Endothelial cell of umbilical vein (primary cell): ENCODE measurements at regions not wholly inside any gene's neighbourhood (a gene's known extent, or its start where the extent isn't known, plus 50 kb on each side); places are given as distances from the start of the nearest gene placed in this dataset.

Source experiments
- BruUV-seq: library from RNA; stranded (reverse); fragments of 400-500 nt; replicated peaks from 2 replicates; lab custom pipeline; 2021; lab: Mats Ljungman, UMichigan
- CTCF ChIA-PET: fragments of 300-600, 350-600 bp; sonication (Branson Sonifier 250); formaldehyde crosslinking; loops from one replicate; lab custom pipeline; 2021; ENCODE audit warnings: antibody characterized with exemption, inconsistent platforms; lab: Charles Lee
- POLR2A ChIA-PET: fragments of 300-600, 350-600 bp; sonication (Branson Sonifier 250); formaldehyde crosslinking; loops from one replicate; lab custom pipeline; 2021; ENCODE audit warnings: antibody characterized with exemption, inconsistent platforms; lab: Charles Lee
- DNase-seq: peaks from one replicate; pipeline ENCODE4 v3.0.0-alpha.2; 2011; ENCODE audit warnings: low read depth, low spot score
- FAIRE-seq: peaks from 2 replicates; lab custom pipeline; 2011; peaks lifted over from hg19 to GRCh38; lab: Jason Lieb, UNC
- H2AFZ ChIP-seq: 2 replicates; pipeline ENCODE4 v1.6.0; 2012; ENCODE audit warnings: low read depth, low read length, control low read depth, inconsistent platforms
- H3K27ac ChIP-seq: 2 replicates; pipeline ENCODE4 v1.5.1; 2011; ENCODE audit warnings: low read depth, mild to moderate bottlenecking, control low read depth, low read length, moderate library complexity; ENCODE audit not compliant: insufficient read depth
- H3K27me3 ChIP-seq, 2 experiments: 2 replicates each; pipeline versions ENCODE4 v1.6.0 to v1.6.1; 2011; ENCODE audit warnings: low read length in 2 of 2, mixed read lengths in 1 of 2; ENCODE audit not compliant: control insufficient read depth in 2 of 2, insufficient read depth in 2 of 2
- H3K36me3 ChIP-seq, 2 experiments: 2 replicates in 1 of 2; 3 replicates in 1 of 2; pipeline ENCODE4 v1.5.1; 2011; ENCODE audit warnings: low read length in 2 of 2, mild to moderate bottlenecking in 1 of 2, moderate library complexity in 1 of 2; ENCODE audit not compliant: control insufficient read depth in 2 of 2, insufficient read depth in 2 of 2; ENCODE audit errors: extremely low read depth in 1 of 2
- H3K4me1 ChIP-seq: 3 replicates; pipeline ENCODE4 v1.5.1; 2011; ENCODE audit warnings: mild to moderate bottlenecking, low read length; ENCODE audit not compliant: control insufficient read depth, insufficient read depth; ENCODE audit errors: extremely low read depth
- H3K4me2 ChIP-seq: 2 replicates; pipeline ENCODE4 v1.6.1; 2011; ENCODE audit warnings: low read length, control low read depth, mixed read lengths; ENCODE audit not compliant: insufficient read depth
- H3K4me3 ChIP-seq, 3 experiments: fragments of 200-600 bp in 1 of 3; sonication (generic), shearing (Covaris generic) in 1 of 3; replicated peaks in 1 of 3; 2 replicates each; pipeline ENCODE4 v1.5.1; 2011 to 2016; ENCODE audit warnings: control low read depth in 3 of 3, low read length in 3 of 3, mild to moderate bottlenecking in 2 of 3, inconsistent platforms in 1 of 3, low read depth in 1 of 3, moderate library complexity in 1 of 3; ENCODE audit not compliant: insufficient read depth in 1 of 3
- H3K79me2 ChIP-seq: 2 replicates; pipeline ENCODE4 v1.6.0; 2012; ENCODE audit warnings: low read length, inconsistent platforms; ENCODE audit not compliant: control insufficient read depth, insufficient read depth
- H3K9ac ChIP-seq: replicated peaks from 2 replicates; pipeline ENCODE3; 2011; ENCODE audit warnings: low read length, control low read depth; ENCODE audit not compliant: insufficient read depth; ENCODE audit errors: extremely low read depth
- H3K9me1 ChIP-seq: replicated peaks from 3 replicates; pipeline ENCODE4 v1.6.0; 2011; ENCODE audit warnings: mild to moderate bottlenecking, low read length; ENCODE audit not compliant: control insufficient read depth, insufficient read depth; ENCODE audit errors: extremely low read depth
- H3K9me3 ChIP-seq: replicated peaks from 2 replicates; pipeline ENCODE4 v1.5.1; 2012; ENCODE audit warnings: low read length, inconsistent platforms; ENCODE audit not compliant: control insufficient read depth, insufficient read depth
- H4K20me1 ChIP-seq: replicated peaks from 2 replicates; pipeline ENCODE3; 2011; ENCODE audit warnings: mild to moderate bottlenecking, low read length; ENCODE audit not compliant: control insufficient read depth, insufficient read depth; ENCODE audit errors: extremely low read depth
- EZH2 ChIP-seq: IDR thresholded peaks from 2 replicates; pipeline ENCODE4 v1.6.1; 2012; ENCODE audit warnings: borderline replicate concordance, low read depth, mild to moderate bottlenecking, moderate library complexity, low read length, inconsistent platforms; ENCODE audit not compliant: severe bottlenecking
- GATA2 ChIP-seq: IDR thresholded peaks from 2 replicates; pipeline ENCODE4 v1.7.0; 2011; ENCODE audit warnings: low read depth, mild to moderate bottlenecking, moderate library complexity, mixed read lengths, low read length; ENCODE audit not compliant: insufficient read length, insufficient read depth
- JUN ChIP-seq: IDR thresholded peaks from 2 replicates; pipeline ENCODE4 v1.6.1; 2011; ENCODE audit warnings: borderline replicate concordance, low read depth; ENCODE audit not compliant: insufficient read length, insufficient read depth
- MYC ChIP-seq: IDR thresholded peaks from one replicate; pipeline ENCODE4 v1.6.1; 2011; ENCODE audit warnings: mild to moderate bottlenecking, low read depth, low read length
- POLR2A ChIP-seq: IDR thresholded peaks from 2 replicates; pipeline ENCODE4 v1.6.1; 2012; ENCODE audit warnings: low read depth, mild to moderate bottlenecking, control low read depth, low read length
- POLR2AphosphoS5 ChIP-seq: IDR thresholded peaks from 2 replicates; pipeline ENCODE4 v1.6.1; 2012; ENCODE audit warnings: low read depth, mild to moderate bottlenecking, control low read depth, low read length, moderate library complexity; ENCODE audit not compliant: insufficient read depth
- dilution Hi-C: fragments of 300-500 bp; cut with MboI; formaldehyde crosslinking; loops from one replicate; pipeline ENCODE4 v1.15.0; 2019; ENCODE audit warnings: low sequenced_read_pairs; ENCODE audit not compliant: extremely low pct_ligation_motif_present
- intact Hi-C: fragments of 100-400 bp; cut with micrococcal nuclease; formaldehyde crosslinking; loops from one replicate; pipeline ENCODE4 v1.10.0; 2022
- TF ChIP-seq, protein P1 (sequence below): IDR thresholded peaks from 2 replicates; pipeline ENCODE4 v1.6.1; 2011; ENCODE audit not compliant: insufficient read depth, insufficient read length
- TF ChIP-seq, protein P2 (sequence below), 2 donors: IDR thresholded peaks; 1 replicate in 1 of 2; 2 replicates in 1 of 2; pipeline ENCODE4 v1.5.1; 2011; ENCODE audit warnings: low read length in 2 of 2, mild to moderate bottlenecking in 2 of 2, moderate library complexity in 2 of 2, control low read depth in 1 of 2, inconsistent platforms in 1 of 2, low read depth in 1 of 2; ENCODE audit not compliant: insufficient read depth in 1 of 2; ENCODE audit errors: extremely low read depth in 1 of 2

DNA sequence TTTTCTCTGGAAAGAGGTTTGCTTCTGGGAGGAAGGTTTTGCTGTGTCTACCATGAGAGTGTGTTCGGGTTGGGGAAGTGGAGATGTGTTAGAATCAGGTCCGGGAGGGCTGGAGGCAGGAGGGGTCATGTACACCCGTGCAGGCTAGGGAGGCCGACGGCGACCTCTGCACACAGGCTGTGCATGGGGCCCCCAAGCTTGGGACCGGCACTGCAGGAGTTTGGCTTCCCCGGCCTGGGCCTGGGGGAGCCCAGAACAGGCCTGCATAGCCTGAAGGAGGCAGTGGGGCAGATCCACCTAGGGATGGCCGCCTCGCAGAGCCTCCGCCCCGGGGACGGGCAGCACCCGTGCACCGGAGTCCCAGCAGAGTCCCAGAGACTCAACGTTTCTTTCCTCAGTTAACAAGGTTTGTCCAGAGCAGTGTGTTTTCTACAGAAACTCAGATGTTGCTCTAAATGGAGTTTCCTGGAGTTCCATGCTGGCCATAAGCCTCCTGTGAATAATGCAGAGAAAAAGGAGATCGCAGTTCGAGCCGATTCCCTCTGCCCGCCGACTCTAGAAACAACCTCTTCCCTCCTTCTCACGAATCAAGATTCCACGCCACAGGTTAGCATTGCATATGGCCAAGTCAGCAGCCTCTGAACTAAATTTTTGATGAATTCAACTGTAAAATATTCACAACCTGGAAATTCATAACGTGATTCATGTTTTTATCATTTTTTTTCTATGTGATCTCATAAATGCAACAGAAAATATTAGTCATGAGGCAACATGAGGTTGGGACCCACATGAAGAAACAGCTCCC lies 427.3 kb downstream of the BRD1 start:
- ChIA-PET POLR2A (no interaction called here), CTCF (interaction anchor here (1.0 kb wide), 1 partner anchor 15 kb away, joined by 3 read pairs; no protein-coding TSS in a partner anchor)
- Histone ChIP-seq H3K27ac (no peak overlapping the region), H3K79me2 (no peaks in the 10 kb centered on the region), H3K4me3 (no peak overlapping the region), H3K9me1 (no peaks in the 10 kb centered on the region), H3K9ac (no peak overlapping the region), H3K36me3 (no peaks in the 10 kb centered on the region), H3K4me1 (no peaks in the 10 kb centered on the region), H3K27me3 (no peaks in the 10 kb centered on the region), H2AFZ (no peak overlapping the region), H3K9me3 (peaks cover 4% of the 10 kb centered on the region), H3K4me2 (no peak overlapping the region), H4K20me1 (no peaks in the 10 kb centered on the region)
- dilution Hi-C loops (no loop called here), intact Hi-C loops (no loop called here)
- DNase-seq (no peak), FAIRE-seq (no peak)
- no TSS peak for BruUV-seq
- TF ChIP-seq, protein P1, sequence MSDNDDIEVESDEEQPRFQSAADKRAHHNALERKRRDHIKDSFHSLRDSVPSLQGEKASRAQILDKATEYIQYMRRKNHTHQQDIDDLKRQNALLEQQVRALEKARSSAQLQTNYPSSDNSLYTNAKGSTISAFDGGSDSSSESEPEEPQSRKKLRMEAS, result no peak
- TF ChIP-seq JUN (no peak), POLR2A (no peak), POLR2AphosphoS5 (no peak), MYC (no peak), EZH2 (no peak), GATA2 (no peak)
- TF ChIP-seq, protein P2, sequence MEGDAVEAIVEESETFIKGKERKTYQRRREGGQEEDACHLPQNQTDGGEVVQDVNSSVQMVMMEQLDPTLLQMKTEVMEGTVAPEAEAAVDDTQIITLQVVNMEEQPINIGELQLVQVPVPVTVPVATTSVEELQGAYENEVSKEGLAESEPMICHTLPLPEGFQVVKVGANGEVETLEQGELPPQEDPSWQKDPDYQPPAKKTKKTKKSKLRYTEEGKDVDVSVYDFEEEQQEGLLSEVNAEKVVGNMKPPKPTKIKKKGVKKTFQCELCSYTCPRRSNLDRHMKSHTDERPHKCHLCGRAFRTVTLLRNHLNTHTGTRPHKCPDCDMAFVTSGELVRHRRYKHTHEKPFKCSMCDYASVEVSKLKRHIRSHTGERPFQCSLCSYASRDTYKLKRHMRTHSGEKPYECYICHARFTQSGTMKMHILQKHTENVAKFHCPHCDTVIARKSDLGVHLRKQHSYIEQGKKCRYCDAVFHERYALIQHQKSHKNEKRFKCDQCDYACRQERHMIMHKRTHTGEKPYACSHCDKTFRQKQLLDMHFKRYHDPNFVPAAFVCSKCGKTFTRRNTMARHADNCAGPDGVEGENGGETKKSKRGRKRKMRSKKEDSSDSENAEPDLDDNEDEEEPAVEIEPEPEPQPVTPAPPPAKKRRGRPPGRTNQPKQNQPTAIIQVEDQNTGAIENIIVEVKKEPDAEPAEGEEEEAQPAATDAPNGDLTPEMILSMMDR (IDR thresholded peaks at IDR 0.05; ENCODE audit: extremely low read depth in 1 of 2, insufficient read depth in 1 of 2, low read depth in 1 of 2, low read length in 2 of 2), result no peak
